GM23338 (cell line): ENCODE measurements at regions not wholly inside any gene's neighbourhood (a gene's known extent, or its start where the extent isn't known, plus 50 kb on each side); places are given as distances from the start of the nearest gene placed in this dataset.

Experiments
- ATAC-seq: fragments of 200-7000 bp; cut with Tn5 transposase; 3 replicates; pipeline ENCODE4 v1.9.1; 2020
- DNase-seq: peaks from one replicate; pipeline ENCODE4 v3.0.0-alpha.2; 2015; ENCODE audit warnings: low spot score
- H2AFZ ChIP-seq: fragments of 200-600 bp; sonication (generic); 2 replicates; pipeline ENCODE4 v1.8.0; 2016; ENCODE audit warnings: antibody characterized with exemption, mild to moderate bottlenecking, moderate library complexity
- H3F3A ChIP-seq: fragments of 200-600 bp; sonication (generic); replicated peaks from 2 replicates; pipeline ENCODE4 v1.8.0; 2017; ENCODE audit warnings: antibody characterized with exemption, mixed run types, low read depth
- H3K27ac ChIP-seq: fragments of 200-600 bp; sonication (generic); 2 replicates; pipeline ENCODE4 v1.6.1; 2016; ENCODE audit warnings: low read depth
- H3K27me3 ChIP-seq: fragments of 200-600 bp; sonication (generic); 2 replicates; pipeline ENCODE4 v1.8.0; 2016; ENCODE audit warnings: mild to moderate bottlenecking, mixed run types, moderate library complexity; ENCODE audit not compliant: insufficient read depth
- H3K36me3 ChIP-seq: fragments of 200-600 bp; sonication (generic); 2 replicates; pipeline ENCODE4 v1.8.0; 2016; ENCODE audit warnings: mild to moderate bottlenecking; ENCODE audit not compliant: insufficient read depth
- H3K4me1 ChIP-seq: fragments of 200-600 bp; sonication (generic); 2 replicates; pipeline ENCODE4 v1.8.0; 2016; ENCODE audit warnings: mild to moderate bottlenecking, moderate library complexity; ENCODE audit not compliant: insufficient read depth
- H3K4me2 ChIP-seq: fragments of 200-600 bp; sonication (generic); 2 replicates; pipeline ENCODE4 v1.7.1; 2017; ENCODE audit warnings: mixed run types
- H3K4me3 ChIP-seq: fragments of 200-600 bp; sonication (generic); 2 replicates; pipeline ENCODE4 v1.6.1; 2016; ENCODE audit warnings: mixed run types
- H3K79me2 ChIP-seq: fragments of 200-600 bp; sonication (generic); replicated peaks from 2 replicates; pipeline ENCODE4 v1.8.0; 2017; ENCODE audit warnings: mild to moderate bottlenecking; ENCODE audit not compliant: insufficient read depth
- H3K9me2 ChIP-seq: fragments of 200-600 bp; sonication (generic); 2 replicates; pipeline ENCODE4 v1.8.0; 2017; ENCODE audit not compliant: insufficient read depth
- H4K20me1 ChIP-seq: fragments of 200-600 bp; sonication (generic); replicated peaks from 2 replicates; pipeline ENCODE4 v1.8.0; 2017; ENCODE audit warnings: mild to moderate bottlenecking; ENCODE audit not compliant: insufficient read depth
- H3K27ac Mint-ChIP-seq: 2 replicates; pipeline ENCODE4 v1.8.0; 2020; ENCODE audit warnings: inconsistent platforms, mild to moderate bottlenecking, moderate library complexity, mixed read lengths
- H3K27me3 Mint-ChIP-seq: 3 replicates; pipeline ENCODE4 v1.8.0; 2022; ENCODE audit warnings: low read depth, mild to moderate bottlenecking, moderate library complexity, mixed read lengths, inconsistent platforms; ENCODE audit not compliant: insufficient read depth, poor library complexity
- H3K36me3 Mint-ChIP-seq: 3 replicates; pipeline ENCODE4 v1.8.0; 2021; ENCODE audit warnings: low read depth, mild to moderate bottlenecking, inconsistent platforms, moderate library complexity, mixed read lengths
- H3K4me1 Mint-ChIP-seq: 3 replicates; pipeline ENCODE4 v1.8.0; 2020; ENCODE audit warnings: mild to moderate bottlenecking, inconsistent platforms, mixed read lengths
- H3K4me3 Mint-ChIP-seq: 3 replicates; pipeline ENCODE4 v1.8.0; 2021; ENCODE audit warnings: moderate library complexity, mild to moderate bottlenecking, inconsistent platforms, mixed read lengths
- H3K9me3 Mint-ChIP-seq: 3 replicates; pipeline ENCODE4 v1.8.0; 2020; ENCODE audit warnings: moderate library complexity, mild to moderate bottlenecking, inconsistent platforms, mixed read lengths
- CTCF ChIP-seq, 2 experiments: fragments of 200-600 bp in 1 of 2; sonication (generic) in 1 of 2; conservative IDR thresholded peaks; 2 replicates each; pipeline versions ENCODE4 v1.5.1 to v1.6.1; 2016 to 2017; ENCODE audit warnings: antibody characterized with exemption in 2 of 2, low read depth in 2 of 2, mild to moderate bottlenecking in 2 of 2, moderate library complexity in 1 of 2
- EZH2 ChIP-seq: fragments of 200-600 bp; sonication (generic); IDR thresholded peaks from one replicate; pipeline ENCODE4 v1.8.0; 2017; ENCODE audit warnings: antibody characterized with exemption, mild to moderate bottlenecking, low read depth; ENCODE audit not compliant: unreplicated experiment
- EZH2phosphoT487 ChIP-seq: fragments of 200-600 bp; sonication (generic); IDR thresholded peaks from one replicate; pipeline ENCODE4 v1.8.1; 2018; ENCODE audit warnings: antibody characterized with exemption; ENCODE audit not compliant: unreplicated experiment
- JUNB ChIP-seq: IDR thresholded peaks from one replicate; pipeline ENCODE4 v1.6.1; 2016; ENCODE audit warnings: antibody characterized with exemption; ENCODE audit not compliant: unreplicated experiment
- NANOG ChIP-seq: IDR thresholded peaks from 2 replicates; pipeline ENCODE4 v1.6.1; 2016; ENCODE audit warnings: antibody characterized with exemption, borderline replicate concordance
- POLR2AphosphoS5 ChIP-seq: IDR thresholded peaks from 2 replicates; pipeline ENCODE4 v1.6.1; 2016; ENCODE audit warnings: antibody characterized with exemption, low read depth
- REST ChIP-seq: IDR thresholded peaks from one replicate; pipeline ENCODE4 v1.6.1; 2018; ENCODE audit warnings: antibody characterized with exemption; ENCODE audit not compliant: unreplicated experiment
- ZNF331 ChIP-seq: fragments of 250-450 bp; sonication (Bioruptor Pico); IDR thresholded peaks from 2 replicates; pipeline ENCODE4 v1.5.0; 2020; ENCODE audit warnings: low read depth, mild to moderate bottlenecking, moderate library complexity

GRCh38 chrX:124217304-124218251, 114.9 kb upstream of the TEX13D start (continued):
- no peak for TF ChIP-seq REST
- no peak for TF ChIP-seq CTCF (conservative IDR thresholded peaks at IDR 0.05; ENCODE audit: low read depth in 2 of 2)
- no peak for TF ChIP-seq EZH2
- TF ChIP-seq ZNF331 (CRISPR knock-in tag), result no peak
- TF ChIP-seq POLR2AphosphoS5, result no peak
- TF ChIP-seq JUNB, result no peak
- TF ChIP-seq NANOG, result no peak
- no peak for TF ChIP-seq EZH2phosphoT487

GRCh38 chrX:124223524-124223923, 108.9 kb upstream of the TEX13D start:
- no peak overlapping the region for H3K4me3 Mint-ChIP-seq
- no peak overlapping the region for H3K27ac Mint-ChIP-seq
- H3K4me1 Mint-ChIP-seq, result peaks cover 26% of the 10 kb centered on the region
- no peaks in the 10 kb centered on the region for H3K9me3 Mint-ChIP-seq
- H3F3A ChIP-seq, result no peaks in the 10 kb centered on the region
- no peaks in the 10 kb centered on the region for H3K36me3 ChIP-seq
- H3K27me3 ChIP-seq, result no peaks in the 10 kb centered on the region
- no peak overlapping the region for H3K4me2 ChIP-seq
- peak; percentile 76 for ATAC-seq
- H2AFZ ChIP-seq, result 0 out of 2 replicates have a peak overlapping the region, but pooled peaks have one; percentile 4
- H3K27ac ChIP-seq, result no peak overlapping the region
- DNase-seq, result peak; percentile 65
- H3K27me3 Mint-ChIP-seq, result no peaks in the 10 kb centered on the region
- H3K9me2 ChIP-seq, result no peaks in the 10 kb centered on the region
- TF ChIP-seq REST (no peak), CTCF (conservative IDR thresholded peaks at IDR 0.05; ENCODE audit: low read depth in 2 of 2) (peak; percentile 64 to 73), POLR2AphosphoS5 (no peak), EZH2phosphoT487 (no peak)
- no peaks in the 10 kb centered on the region for H4K20me1 ChIP-seq
- peaks cover 5% of the 10 kb centered on the region; the same call in 1 of the 2 replicates for H3K4me1 ChIP-seq
- H3K79me2 ChIP-seq, result no peaks in the 10 kb centered on the region
- H3K4me3 ChIP-seq, result no peak overlapping the region
- no peaks in the 10 kb centered on the region for H3K36me3 Mint-ChIP-seq
